ENCODE measurements at regions not wholly inside any gene's neighbourhood (a gene's known extent, or its start where the extent isn't known, plus 50 kb on each side); places are given as distances from the start of the nearest gene placed in this dataset.

GRCh38 chr18:54750350-54750749 is 77.9 kb upstream of the RAB27B start:
- H4K91ac ChIP-seq (ENCODE audit: insufficient read depth, low read depth, low read length) = no peak overlapping the region
- H2AK5ac ChIP-seq (ENCODE audit: low read depth, low read length) = no peak overlapping the region
- H3K4me3 ChIP-seq (ENCODE audit: insufficient read depth, low read depth, low read length) = no peak overlapping the region
- no peak overlapping the region for H3K56ac ChIP-seq (ENCODE audit: extremely low read depth, insufficient read depth, low read length)
- no peak overlapping the region for H2AK9ac ChIP-seq (replicated peaks; ENCODE audit: low read depth, low read length, poor library complexity)
- POLR2A ChIA-PET (ENCODE audit: unreplicated experiment) = no interaction called here
- H3K9me3 ChIP-seq (ENCODE audit: control insufficient read depth, insufficient read depth, low read length) = no peaks in the 10 kb centered on the region
- H3K14ac ChIP-seq (replicated peaks; ENCODE audit: low read depth, low read length) = no peak overlapping the region
- ATAC-seq (ENCODE audit: low read depth) (no peak), DNase-seq (no peak)
- intact Hi-C loops (cut with micrococcal nuclease) = no loop called here
- no peaks in the 10 kb centered on the region; the same call in 1 of the 2 replicates for H3K9me1 ChIP-seq (ENCODE audit: insufficient read depth, low read length)
- no peaks in the 10 kb centered on the region for H3K36me3 ChIP-seq (ENCODE audit: control insufficient read depth, insufficient read depth, low read length)
- no peaks in the 10 kb centered on the region for H4K20me1 ChIP-seq (ENCODE audit: insufficient read depth, low read length)
- no CpG with 5 or more reads among the region's 2 CpGs for WGBS, 2 experiments (ENCODE audit: extremely low coverage in 2 of 2, insufficient read length in 1 of 2)
- dilution Hi-C loops (cut with HindIII; ENCODE audit: low sequenced_read_pairs, unreplicated experiment) = no loop called here
- TF ChIP-seq USF2 (IDR thresholded peaks at IDR 0.05; ENCODE audit: low read depth, low read length) (no peak), CHD1 (IDR thresholded peaks at IDR 0.05; ENCODE audit: low read depth, low read length) (no peak), SMC3 (IDR thresholded peaks at IDR 0.05; ENCODE audit: low read depth, low read length) (no peak), POLR2A (IDR thresholded peaks at IDR 0.05; ENCODE audit: low read depth, low read length) (no peak)
- no peak overlapping the region for H3K18ac ChIP-seq (ENCODE audit: low read depth, low read length)
- H3K23ac ChIP-seq (ENCODE audit: low read depth, low read length) = no peak overlapping the region
- no peak overlapping the region for H4K5ac ChIP-seq (ENCODE audit: low read depth, low read length)
- H2BK120ac ChIP-seq (ENCODE audit: low read depth, low read length) = no peak overlapping the region
- no TSS peak for BruUV-seq (replicated peaks)
- no peak overlapping the region for H3K9ac ChIP-seq (ENCODE audit: low read depth, low read length)
- CTCF ChIA-PET = interaction anchor here (0.9 kb wide), 1 partner anchor 233 kb away, joined by 4 read pairs; no protein-coding TSS in a partner anchor
- no peaks in the 10 kb centered on the region for H3K79me1 ChIP-seq (ENCODE audit: low read depth in 1 of 2, low read length in 2 of 2)
- in situ Hi-C loops (cut with MboI; ENCODE audit: low sequenced_read_pairs) = no loop called here
- no peak overlapping the region for H2BK15ac ChIP-seq (ENCODE audit: low read depth, low read length)
- H3K27me3 ChIP-seq (ENCODE audit: control insufficient read depth, insufficient read depth, low read length) = no peaks in the 10 kb centered on the region
- no peak overlapping the region for H2AFZ ChIP-seq (replicated peaks; ENCODE audit: low read length, poor library complexity)
- no peak overlapping the region for H3K4me2 ChIP-seq (ENCODE audit: low read depth, low read length)
- H3K27ac ChIP-seq (ENCODE audit: insufficient read depth, low read length) = no peak overlapping the region
- H3K4ac ChIP-seq (ENCODE audit: low read depth, low read length) = no peak overlapping the region
- H3K4me1 ChIP-seq (ENCODE audit: control insufficient read depth, insufficient read depth, low read length) = no peaks in the 10 kb centered on the region
- H2BK20ac ChIP-seq (ENCODE audit: low read depth, low read length) = no peak overlapping the region
- no peak overlapping the region for H4K8ac ChIP-seq (ENCODE audit: low read depth in 2 of 2, low read length in 2 of 2)
- no peak overlapping the region for H2BK5ac ChIP-seq (ENCODE audit: low read depth, low read length, poor library complexity, severe bottlenecking)
